Skeletal muscle tissue (tissue), 3 donors: ENCODE measurements at regions not wholly inside any gene's neighbourhood (a gene's known extent, or its start where the extent isn't known, plus 50 kb on each side); places are given as distances from the start of the nearest gene placed in this dataset.

Source experiments
- H3K27ac ChIP-seq: one replicate; pipeline ENCODE4 v1.7.0; 2013; ENCODE audit warnings: mild to moderate bottlenecking, low read depth, low read length, inconsistent platforms
- H3K27me3 ChIP-seq, 3 donors: one replicate each; pipeline ENCODE4 v1.7.0; 2013; ENCODE audit warnings: low read length in 3 of 3; ENCODE audit not compliant: control insufficient read depth in 3 of 3, insufficient read depth in 3 of 3
- H3K36me3 ChIP-seq, 3 donors: one replicate each; pipeline ENCODE4 v1.7.0; 2013; ENCODE audit warnings: low read length in 3 of 3; ENCODE audit not compliant: control insufficient read depth in 3 of 3, insufficient read depth in 3 of 3
- H3K4me1 ChIP-seq, 3 donors: one replicate each; pipeline ENCODE4 v1.7.0; 2013; ENCODE audit warnings: low read length in 3 of 3, mild to moderate bottlenecking in 3 of 3; ENCODE audit not compliant: control insufficient read depth in 3 of 3, insufficient read depth in 3 of 3
- H3K4me3 ChIP-seq, 3 donors: one replicate each; pipeline ENCODE4 v1.7.0; 2013; ENCODE audit warnings: low read length in 3 of 3
- H3K9ac ChIP-seq, 3 donors: one replicate each; pipeline ENCODE4 v1.7.0; 2013; ENCODE audit warnings: low read length in 3 of 3, mild to moderate bottlenecking in 3 of 3, moderate library complexity in 2 of 3, low read depth in 1 of 3
- H3K9me3 ChIP-seq, 3 donors: one replicate each; pipeline ENCODE4 v1.7.0; 2013; ENCODE audit warnings: low read length in 3 of 3; ENCODE audit not compliant: control insufficient read depth in 3 of 3
- donor health status: Osteomylitis.

- no peaks in the 10 kb centered on the region for H3K36me3 ChIP-seq
- no peak overlapping the region for H3K27ac ChIP-seq
- H3K9ac ChIP-seq: no peak overlapping the region
- H3K9me3 ChIP-seq: no peaks in the 10 kb centered on the region
- H3K27me3 ChIP-seq: peaks cover 0 to 4% (median 3%) of the 10 kb centered on the region in 3 donors
- no peak overlapping the region for H3K4me3 ChIP-seq
- H3K4me1 ChIP-seq: no peaks in the 10 kb centered on the region
Measured at GRCh38 chr22:48613566-48614200, 1214.0 kb downstream of the BRD1 start.

- H3K4me1 ChIP-seq: no peaks in the 10 kb centered on the region
- no peak overlapping the region for H3K27ac ChIP-seq
- H3K36me3 ChIP-seq: no peaks in the 10 kb centered on the region
- no peak overlapping the region for H3K9ac ChIP-seq
- H3K9me3 ChIP-seq: no peaks in the 10 kb centered on the region
- peaks cover 0 to 4% (median 3%) of the 10 kb centered on the region in 3 donors for H3K27me3 ChIP-seq
- H3K4me3 ChIP-seq: no peak overlapping the region
Measured at GRCh38 chr22:48612077-48612995, 1215.3 kb downstream of the BRD1 start.

GRCh38 chr22:48609279-48609865, 1218.3 kb downstream of the BRD1 start:
- Histone ChIP-seq H3K4me3 (no peak overlapping the region), H3K9ac (no peak overlapping the region), H3K4me1 (no peaks in the 10 kb centered on the region), H3K36me3 (no peaks in the 10 kb centered on the region), H3K27ac (no peak overlapping the region), H3K9me3 (peaks cover 0 to 2% (median 0%) of the 10 kb centered on the region in 3 donors), H3K27me3 (peaks cover 0 to 4% (median 3%) of the 10 kb centered on the region in 3 donors)

GRCh38 chr22:48607901-48608662, 1219.6 kb downstream of the BRD1 start:
- Histone ChIP-seq H3K9ac (no peak overlapping the region), H3K27ac (no peak overlapping the region), H3K4me1 (no peaks in the 10 kb centered on the region), H3K27me3 (peaks cover 0 to 9% (median 3%) of the 10 kb centered on the region in 3 donors), H3K36me3 (no peaks in the 10 kb centered on the region), H3K4me3 (no peak overlapping the region), H3K9me3 (peaks cover 0 to 2% (median 0%) of the 10 kb centered on the region in 3 donors)

DNA sequence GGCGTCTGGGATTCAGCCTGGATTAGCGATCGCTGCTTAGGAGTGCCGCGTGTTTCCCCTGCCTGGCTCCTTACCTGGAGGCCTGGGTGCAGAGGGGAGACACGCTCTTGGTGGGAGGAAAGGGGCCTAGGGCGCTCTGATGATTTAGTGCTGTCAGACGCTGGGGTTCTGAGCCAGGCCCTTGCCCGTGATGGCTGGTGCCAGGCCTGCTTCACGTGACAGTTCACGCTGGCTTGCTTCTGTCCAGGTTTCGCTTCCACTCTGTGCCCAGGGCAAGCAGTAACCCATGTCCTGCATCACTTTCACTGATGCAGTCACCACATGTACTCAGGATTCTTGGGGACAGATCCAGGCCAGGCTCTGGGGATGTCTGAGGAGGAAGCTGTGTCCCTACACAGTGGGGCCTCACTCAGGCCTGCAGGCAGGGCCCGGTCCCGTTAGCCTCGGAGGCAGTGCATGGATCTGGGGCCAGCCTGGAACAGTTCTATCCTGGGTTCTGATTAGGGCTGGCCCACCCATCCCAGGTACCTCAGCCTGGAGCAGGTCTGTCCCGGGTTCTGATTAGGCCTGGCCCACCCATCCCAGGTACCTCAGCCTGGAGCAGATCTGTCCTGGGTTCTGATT, 1220.9 kb downstream of the BRD1 start:
- H3K4me1 ChIP-seq: no peaks in the 10 kb centered on the region
- H3K4me3 ChIP-seq: no peak overlapping the region
- H3K27me3 ChIP-seq: peaks cover 0 to 11% (median 0%) of the 10 kb centered on the region in 3 donors
- no peak overlapping the region for H3K27ac ChIP-seq
- peaks cover 0 to 2% (median 0%) of the 10 kb centered on the region in 3 donors for H3K9me3 ChIP-seq
- H3K36me3 ChIP-seq: no peaks in the 10 kb centered on the region
- H3K9ac ChIP-seq: no peak overlapping the region

DNA sequence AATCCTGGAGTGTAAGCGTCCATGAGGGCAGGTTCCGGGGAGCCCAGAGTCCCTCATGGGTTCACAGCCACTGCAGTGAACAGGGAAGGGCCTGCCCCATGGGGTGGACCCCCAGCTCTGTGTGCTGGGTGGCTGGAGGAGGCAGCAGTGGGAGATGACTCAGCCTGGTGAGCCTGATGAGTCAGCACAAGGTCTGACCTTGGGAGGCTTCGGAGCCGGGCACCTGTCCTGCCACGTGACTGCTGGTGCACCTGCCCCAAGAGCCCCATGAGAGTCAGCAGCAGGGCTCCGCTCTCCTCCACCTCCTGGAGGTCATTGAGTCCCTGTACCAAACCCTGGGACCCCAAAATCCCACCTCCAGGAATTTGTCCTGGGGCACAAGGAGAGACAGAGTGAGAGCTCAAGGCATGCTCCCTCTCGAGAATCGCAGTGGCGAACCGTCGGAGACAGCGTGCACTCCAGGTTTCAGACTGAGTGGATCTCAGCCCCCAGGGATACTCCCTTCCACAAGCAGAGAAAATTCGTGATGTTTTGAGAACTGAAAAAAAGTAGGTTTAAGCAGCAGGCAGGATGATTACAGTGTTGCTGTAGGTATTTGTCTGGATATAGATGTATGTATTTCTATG, 1221.7 kb downstream of the BRD1 start:
- Histone ChIP-seq H3K4me1 (no peaks in the 10 kb centered on the region), H3K27me3 (peaks cover 0 to 6% (median 0%) of the 10 kb centered on the region in 3 donors), H3K36me3 (no peaks in the 10 kb centered on the region), H3K4me3 (no peak overlapping the region), H3K27ac (no peak overlapping the region), H3K9me3 (peaks cover 0 to 2% (median 0%) of the 10 kb centered on the region in 3 donors), H3K9ac (no peak overlapping the region)

GRCh38 chr22:48605125-48605524, 1222.5 kb downstream of the BRD1 start:
- no peaks in the 10 kb centered on the region for H3K36me3 ChIP-seq
- H3K9me3 ChIP-seq: peaks cover 0 to 3% (median 0%) of the 10 kb centered on the region in 3 donors
- no peaks in the 10 kb centered on the region for H3K4me1 ChIP-seq
- H3K4me3 ChIP-seq: no peak overlapping the region
- no peak overlapping the region for H3K9ac ChIP-seq
- peaks cover 0 to 6% (median 0%) of the 10 kb centered on the region in 3 donors for H3K27me3 ChIP-seq
- H3K27ac ChIP-seq: no peak overlapping the region

GRCh38 chr22:48603621-48604320, 1223.9 kb downstream of the BRD1 start:
- H3K9ac ChIP-seq: no peak overlapping the region
- peaks cover 0 to 6% (median 2%) of the 10 kb centered on the region in 3 donors for H3K9me3 ChIP-seq
- H3K27ac ChIP-seq: no peak overlapping the region
- no peaks in the 10 kb centered on the region for H3K36me3 ChIP-seq
- H3K4me1 ChIP-seq: no peaks in the 10 kb centered on the region
- peaks cover 0 to 6% (median 0%) of the 10 kb centered on the region in 3 donors for H3K27me3 ChIP-seq
- no peak overlapping the region for H3K4me3 ChIP-seq
